ENCODE measurements at regions not wholly inside any gene's neighbourhood (a gene's known extent, or its start where the extent isn't known, plus 50 kb on each side); places are given as distances from the start of the nearest gene placed in this dataset.
A peak's percentile ranks its signal among the peaks of the same experiment; 100 is the strongest.

DNA sequence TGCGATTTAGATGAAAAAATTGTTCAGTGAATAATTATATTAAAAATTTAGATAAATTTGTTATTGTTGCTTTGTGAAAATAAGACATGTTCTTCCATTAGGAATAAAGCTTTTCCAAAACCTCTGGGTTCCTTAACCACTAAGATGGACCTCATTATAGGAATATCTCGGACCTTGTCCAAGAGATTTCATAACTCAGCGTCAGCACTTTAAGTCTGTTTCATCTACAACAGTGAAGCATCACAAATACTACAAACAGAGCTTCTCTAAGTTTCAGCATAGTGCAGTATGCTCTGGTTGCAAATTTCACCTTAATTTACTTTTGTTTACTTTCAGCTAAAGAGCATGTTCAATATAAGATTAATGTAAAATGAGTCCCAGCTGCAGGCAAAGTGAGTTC, 150.3 kb downstream of the UBE2E3 start:
- no peak for DNase-seq (ENCODE audit: low read depth)
- TF ChIP-seq, protein P1, sequence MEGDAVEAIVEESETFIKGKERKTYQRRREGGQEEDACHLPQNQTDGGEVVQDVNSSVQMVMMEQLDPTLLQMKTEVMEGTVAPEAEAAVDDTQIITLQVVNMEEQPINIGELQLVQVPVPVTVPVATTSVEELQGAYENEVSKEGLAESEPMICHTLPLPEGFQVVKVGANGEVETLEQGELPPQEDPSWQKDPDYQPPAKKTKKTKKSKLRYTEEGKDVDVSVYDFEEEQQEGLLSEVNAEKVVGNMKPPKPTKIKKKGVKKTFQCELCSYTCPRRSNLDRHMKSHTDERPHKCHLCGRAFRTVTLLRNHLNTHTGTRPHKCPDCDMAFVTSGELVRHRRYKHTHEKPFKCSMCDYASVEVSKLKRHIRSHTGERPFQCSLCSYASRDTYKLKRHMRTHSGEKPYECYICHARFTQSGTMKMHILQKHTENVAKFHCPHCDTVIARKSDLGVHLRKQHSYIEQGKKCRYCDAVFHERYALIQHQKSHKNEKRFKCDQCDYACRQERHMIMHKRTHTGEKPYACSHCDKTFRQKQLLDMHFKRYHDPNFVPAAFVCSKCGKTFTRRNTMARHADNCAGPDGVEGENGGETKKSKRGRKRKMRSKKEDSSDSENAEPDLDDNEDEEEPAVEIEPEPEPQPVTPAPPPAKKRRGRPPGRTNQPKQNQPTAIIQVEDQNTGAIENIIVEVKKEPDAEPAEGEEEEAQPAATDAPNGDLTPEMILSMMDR (IDR thresholded peaks at IDR 0.05; ENCODE audit: control insufficient read depth, insufficient read depth, low read depth, low read length, missing control alignments) = no peak
- no peak overlapping the region for H3K4me3 ChIP-seq (ENCODE audit: control insufficient read depth, low read depth, low read length)

DNA sequence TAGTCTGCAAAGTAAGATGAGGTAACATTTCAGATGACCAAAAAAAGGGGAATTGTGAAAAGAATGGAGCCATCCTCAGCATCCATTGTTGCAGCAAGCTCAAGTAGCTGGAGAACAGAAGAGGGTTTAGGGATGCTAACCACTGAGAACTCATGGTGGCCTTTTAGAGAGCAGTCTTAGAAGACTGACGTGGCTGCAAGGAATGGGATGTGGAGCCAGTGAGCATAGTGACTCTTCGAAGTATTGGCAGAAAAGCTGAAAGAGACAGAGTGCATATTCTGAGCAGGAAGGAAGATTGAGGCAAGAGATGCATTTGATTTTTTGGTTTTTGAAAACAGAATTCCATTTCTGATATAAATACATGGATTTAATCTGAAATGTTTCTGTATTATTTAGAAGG, 151.2 kb downstream of the UBE2E3 start:
- no peak overlapping the region for H3K4me3 ChIP-seq (ENCODE audit: control insufficient read depth, low read depth, low read length)
- no peak for DNase-seq (ENCODE audit: low read depth)
- TF ChIP-seq, protein P1 (IDR thresholded peaks at IDR 0.05; ENCODE audit: control insufficient read depth, insufficient read depth, low read depth, low read length, missing control alignments) = no peak

DNA sequence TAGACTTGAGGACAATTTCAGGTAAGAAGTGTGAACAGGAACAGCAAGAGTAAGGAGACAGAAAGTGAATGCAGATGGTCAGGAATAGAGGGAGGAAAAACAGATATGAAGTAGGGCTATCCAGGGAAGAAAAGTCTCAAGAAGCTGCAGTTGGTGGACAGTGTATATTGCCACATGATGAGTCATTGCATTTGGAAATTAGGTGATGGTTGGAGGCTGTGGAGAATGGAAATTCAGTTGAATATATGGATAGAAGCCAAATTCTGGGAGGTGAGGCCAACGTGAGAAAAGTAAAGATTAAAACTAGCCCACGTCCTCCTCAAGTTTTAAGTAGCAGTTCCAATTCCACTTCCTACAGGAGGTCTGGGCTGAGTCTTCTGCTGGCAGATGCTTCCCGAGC, 158.4 kb downstream of the UBE2E3 start:
- H3K4me3 ChIP-seq (ENCODE audit: control insufficient read depth, low read depth, low read length) = no peak overlapping the region
- TF ChIP-seq, protein P1 (IDR thresholded peaks at IDR 0.05; ENCODE audit: control insufficient read depth, insufficient read depth, low read depth, low read length, missing control alignments) = no peak
- no peak for DNase-seq (ENCODE audit: low read depth)

DNA sequence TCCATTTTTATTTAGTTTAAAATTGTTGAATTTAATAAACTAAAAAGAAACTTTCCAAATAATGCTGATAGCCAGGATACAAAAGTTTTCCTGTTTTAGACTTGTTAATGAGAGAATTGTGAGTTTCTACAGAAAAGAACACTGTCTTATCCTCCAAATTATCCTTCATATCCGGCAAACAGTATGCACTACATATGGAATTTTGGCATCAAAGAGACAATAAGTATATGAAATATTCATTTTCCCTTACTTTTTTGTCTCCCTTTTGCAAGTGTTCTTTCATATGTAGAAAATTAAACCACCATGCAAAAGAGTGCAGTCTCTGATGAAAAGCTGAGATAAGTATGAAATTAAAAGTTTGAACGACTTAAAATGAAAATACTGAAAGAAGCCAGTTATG, 159.4 kb downstream of the UBE2E3 start:
- H3K4me3 ChIP-seq (ENCODE audit: control insufficient read depth, low read depth, low read length) = no peak overlapping the region
- TF ChIP-seq, protein P1 (IDR thresholded peaks at IDR 0.05; ENCODE audit: control insufficient read depth, insufficient read depth, low read depth, low read length, missing control alignments) = no peak
- DNase-seq (ENCODE audit: low read depth) = no peak

DNA sequence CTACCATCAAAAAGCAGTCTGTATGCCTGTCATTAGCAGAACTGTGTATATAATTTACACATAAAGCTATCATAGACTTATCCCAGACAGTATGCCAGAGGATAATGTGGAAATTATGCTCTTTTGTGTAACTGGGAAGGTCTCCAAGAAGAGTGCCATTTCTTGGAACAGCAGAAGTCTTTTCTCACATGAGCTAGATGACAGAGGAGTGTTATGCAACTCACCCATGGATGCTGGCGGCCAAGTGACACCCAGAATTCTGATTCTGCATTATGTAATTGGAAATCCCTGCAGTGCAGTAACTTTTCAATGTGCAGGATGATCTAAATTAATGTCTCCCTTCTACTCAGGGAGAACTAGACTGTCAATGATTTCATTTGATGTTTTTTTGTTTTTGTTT, 160.0 kb downstream of the UBE2E3 start:
- peak; percentile 24 for DNase-seq (ENCODE audit: low read depth)
- H3K4me3 ChIP-seq (ENCODE audit: control insufficient read depth, low read depth, low read length) = no peak overlapping the region
- TF ChIP-seq, protein P1 (IDR thresholded peaks at IDR 0.05; ENCODE audit: control insufficient read depth, insufficient read depth, low read depth, low read length, missing control alignments) = no peak

DNA sequence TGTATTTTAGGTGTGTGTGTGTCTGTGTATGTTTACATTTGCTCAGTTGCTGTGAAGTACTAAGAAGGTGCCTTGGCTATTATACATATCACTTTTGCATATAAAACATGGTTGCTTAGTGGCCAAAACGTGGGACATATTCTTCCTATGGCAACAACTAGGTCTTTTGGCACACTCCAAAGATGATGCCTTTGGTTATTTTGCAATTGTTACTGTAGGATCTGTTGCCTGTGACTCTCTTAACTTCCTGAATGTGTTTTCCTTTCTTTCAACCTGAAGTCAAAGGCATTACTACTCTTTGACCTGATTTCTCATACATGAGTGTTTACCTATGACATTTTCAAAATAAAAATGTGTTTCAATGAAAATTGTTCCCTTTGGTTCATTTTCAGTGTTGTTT, 160.5 kb downstream of the UBE2E3 start:
- DNase-seq (ENCODE audit: low read depth) = no peak
- no peak overlapping the region for H3K4me3 ChIP-seq (ENCODE audit: control insufficient read depth, low read depth, low read length)
- TF ChIP-seq, protein P1 (IDR thresholded peaks at IDR 0.05; ENCODE audit: control insufficient read depth, insufficient read depth, low read depth, low read length, missing control alignments) = no peak

DNA sequence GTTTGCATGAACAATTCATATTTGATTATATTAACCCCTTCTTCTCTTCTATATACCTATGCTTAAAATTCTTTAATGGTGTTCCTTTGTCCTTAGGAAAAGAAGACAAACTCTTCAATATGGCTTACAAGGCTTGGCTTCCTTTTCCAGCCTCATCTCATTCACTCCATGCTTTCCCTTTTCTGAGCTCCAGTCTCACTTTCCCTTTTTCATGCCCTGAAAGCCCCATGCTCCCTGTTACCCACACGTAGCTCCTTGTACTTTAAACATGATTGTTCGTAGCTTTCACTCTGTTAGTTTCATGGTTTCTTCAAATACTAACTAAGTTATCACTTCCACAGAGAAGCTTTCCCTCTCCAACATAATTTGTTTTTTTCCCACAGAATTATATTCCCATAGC, 161.3 kb downstream of the UBE2E3 start:
- no peak for DNase-seq (ENCODE audit: low read depth)

More for the DNA sequence above, 161.3 kb downstream of the UBE2E3 start:
- H3K4me3 ChIP-seq (ENCODE audit: control insufficient read depth, low read depth, low read length) = no peak overlapping the region
- TF ChIP-seq, protein P1 (IDR thresholded peaks at IDR 0.05; ENCODE audit: control insufficient read depth, insufficient read depth, low read depth, low read length, missing control alignments) = no peak
